ENCODE measurements at regions not wholly inside any gene's neighbourhood (a gene's known extent, or its start where the extent isn't known, plus 50 kb on each side); places are given as distances from the start of the nearest gene placed in this dataset.

GRCh38 chr18:43648002-43648401 is 370.7 kb upstream of the SYT4 start:
- no peaks in the 10 kb centered on the region for H3K4me1 ChIP-seq (ENCODE audit: insufficient read depth)
- no peaks in the 10 kb centered on the region for H3K9me3 ChIP-seq
- intact Hi-C loops (cut with DNase I) = no loop called here
- H3K4me3 ChIP-seq = no peak overlapping the region
- 89 to 91% (median 91%) methylated on average over 2 of the region's 2 CpGs for WGBS, 3 donors
- H3K36me3 ChIP-seq = no peaks in the 10 kb centered on the region
- H3K27me3 ChIP-seq = no peaks in the 10 kb centered on the region
- no peak overlapping the region for H3K27ac ChIP-seq
- no peak for DNase-seq
- no peak for TF ChIP-seq CTCF (IDR thresholded peaks at IDR 0.05)
- TF ChIP-seq EP300 (IDR thresholded peaks at IDR 0.05) = no peak
- TF ChIP-seq POLR2A (IDR thresholded peaks at IDR 0.05) = no peak

- no peak overlapping the region for H3K27ac ChIP-seq
- no peaks in the 10 kb centered on the region for H3K27me3 ChIP-seq
- H3K4me1 ChIP-seq (ENCODE audit: insufficient read depth) = no peaks in the 10 kb centered on the region
- no peak for TF ChIP-seq EP300 (IDR thresholded peaks at IDR 0.05)
- TF ChIP-seq POLR2A (IDR thresholded peaks at IDR 0.05) = no peak
- TF ChIP-seq CTCF (IDR thresholded peaks at IDR 0.05) = no peak
- H3K9me3 ChIP-seq = no peaks in the 10 kb centered on the region
- DNase-seq = no peak
- no peaks in the 10 kb centered on the region for H3K36me3 ChIP-seq
- WGBS, 3 donors = 34 to 38% (median 35%) methylated on average over 1 of the region's 1 CpG
- intact Hi-C loops (cut with DNase I) = no loop called here
- H3K4me3 ChIP-seq = no peak overlapping the region
Observed at GRCh38 chr18:43649649-43650357, 372.5 kb upstream of the SYT4 start.

GRCh38 chr18:43650426-43650825 is 373.1 kb upstream of the SYT4 start:
- Histone ChIP-seq H3K4me3 (no peak overlapping the region), H3K4me1 (ENCODE audit: insufficient read depth) (no peaks in the 10 kb centered on the region), H3K9me3 (no peaks in the 10 kb centered on the region), H3K27ac (no peak overlapping the region), H3K27me3 (no peaks in the 10 kb centered on the region), H3K36me3 (no peaks in the 10 kb centered on the region)
- intact Hi-C loops (cut with DNase I) = no loop called here
- WGBS, 3 donors = 22 to 42% (median 28%) methylated on average over 2 of the region's 2 CpGs
- no peak for DNase-seq
- no peak for TF ChIP-seq CTCF (IDR thresholded peaks at IDR 0.05)
- TF ChIP-seq EP300 (IDR thresholded peaks at IDR 0.05) = no peak
- TF ChIP-seq POLR2A (IDR thresholded peaks at IDR 0.05) = no peak

- no peak for DNase-seq
- H3K27ac ChIP-seq = no peak overlapping the region
- H3K36me3 ChIP-seq = no peaks in the 10 kb centered on the region
- no peaks in the 10 kb centered on the region for H3K27me3 ChIP-seq
- H3K4me3 ChIP-seq = no peak overlapping the region
- H3K9me3 ChIP-seq = no peaks in the 10 kb centered on the region
- H3K4me1 ChIP-seq (ENCODE audit: insufficient read depth) = no peaks in the 10 kb centered on the region
- 26 to 37% (median 28%) methylated on average over 2 of the region's 2 CpGs for WGBS, 3 donors
- TF ChIP-seq POLR2A (IDR thresholded peaks at IDR 0.05) (no peak), CTCF (IDR thresholded peaks at IDR 0.05) (no peak), EP300 (IDR thresholded peaks at IDR 0.05) (no peak)
- intact Hi-C loops (cut with DNase I) = no loop called here
Observed at GRCh38 chr18:43651057-43651456, 373.8 kb upstream of the SYT4 start.
